A549 (cell line): ENCODE measurements at regions not wholly inside any gene's neighbourhood (a gene's known extent, or its start where the extent isn't known, plus 50 kb on each side); places are given as distances from the start of the nearest gene placed in this dataset.

ENCODE experiments used
- CTCF ChIP-seq: fragments of >200 bp; sonication (Bioruptor Twin); formaldehyde crosslinking; IDR thresholded peaks from 3 replicates; pipeline ENCODE4 v1.5.1; 2016
- JUNB ChIP-seq: fragments of >200 bp; sonication (Bioruptor Twin); formaldehyde crosslinking; IDR thresholded peaks from 2 replicates; pipeline ENCODE4 v1.6.1; 2016
- KDM5A ChIP-seq: fragments of 200-600 bp; sonication (generic); IDR thresholded peaks from 2 replicates; pipeline ENCODE4 v1.6.1; 2016; ENCODE audit warnings: antibody characterized with exemption, mild to moderate bottlenecking
- MAFK ChIP-seq: fragments of 450-650 bp; IDR thresholded peaks from 2 replicates; pipeline ENCODE4 v1.6.1; 2014; ENCODE audit not compliant: partially characterized antibody
- MAZ ChIP-seq: fragments of 150-350 bp; IDR thresholded peaks from 2 replicates; pipeline ENCODE4 v1.6.1; 2014; ENCODE audit warnings: antibody characterized with exemption, low read depth, low read length, borderline replicate concordance
- MYC ChIP-seq: IDR thresholded peaks from 2 replicates; pipeline ENCODE4 v1.6.1; 2012; ENCODE audit warnings: mild to moderate bottlenecking, inconsistent platforms, low read length, improper control_type of control experiment, borderline replicate concordance
- POLR2A ChIP-seq: IDR thresholded peaks from 2 replicates; pipeline ENCODE4 v1.6.1; 2012; ENCODE audit warnings: mild to moderate bottlenecking, low read length
- RNF2 ChIP-seq: fragments of 200-600 bp; sonication (generic); IDR thresholded peaks from 2 replicates; pipeline ENCODE4 v1.6.1; 2016; ENCODE audit warnings: low read depth, mild to moderate bottlenecking, antibody characterized with exemption, moderate library complexity, borderline replicate concordance

- TF ChIP-seq POLR2A (no peak), CTCF (no peak), MAZ (no peak), RNF2 (no peak), MAFK (no peak), MYC (no peak), KDM5A (no peak), JUNB (no peak)
Observed at GRCh38 chr6:153966001-153966400, 73.0 kb upstream of the OPRM1 start.
